GM12865 (cell line): ENCODE measurements at regions not wholly inside any gene's neighbourhood (a gene's known extent, or its start where the extent isn't known, plus 50 kb on each side); places are given as distances from the start of the nearest gene placed in this dataset.

Source experiments
- DNase-seq: peaks from one replicate; pipeline ENCODE4 v3.0.0; 2010; ENCODE audit warnings: low read depth
- H3K4me3 ChIP-seq: 2 replicates; pipeline ENCODE4 v1.5.1; 2011; ENCODE audit warnings: mild to moderate bottlenecking, low read depth, low read length, control low read depth
- TF ChIP-seq, protein P1 (sequence below): IDR thresholded peaks from 2 replicates; pipeline ENCODE4 v1.5.1; 2011; ENCODE audit warnings: low read length, control low read depth, low read depth, inconsistent platforms; ENCODE audit not compliant: insufficient read depth; ENCODE audit errors: missing control alignments

DNA sequence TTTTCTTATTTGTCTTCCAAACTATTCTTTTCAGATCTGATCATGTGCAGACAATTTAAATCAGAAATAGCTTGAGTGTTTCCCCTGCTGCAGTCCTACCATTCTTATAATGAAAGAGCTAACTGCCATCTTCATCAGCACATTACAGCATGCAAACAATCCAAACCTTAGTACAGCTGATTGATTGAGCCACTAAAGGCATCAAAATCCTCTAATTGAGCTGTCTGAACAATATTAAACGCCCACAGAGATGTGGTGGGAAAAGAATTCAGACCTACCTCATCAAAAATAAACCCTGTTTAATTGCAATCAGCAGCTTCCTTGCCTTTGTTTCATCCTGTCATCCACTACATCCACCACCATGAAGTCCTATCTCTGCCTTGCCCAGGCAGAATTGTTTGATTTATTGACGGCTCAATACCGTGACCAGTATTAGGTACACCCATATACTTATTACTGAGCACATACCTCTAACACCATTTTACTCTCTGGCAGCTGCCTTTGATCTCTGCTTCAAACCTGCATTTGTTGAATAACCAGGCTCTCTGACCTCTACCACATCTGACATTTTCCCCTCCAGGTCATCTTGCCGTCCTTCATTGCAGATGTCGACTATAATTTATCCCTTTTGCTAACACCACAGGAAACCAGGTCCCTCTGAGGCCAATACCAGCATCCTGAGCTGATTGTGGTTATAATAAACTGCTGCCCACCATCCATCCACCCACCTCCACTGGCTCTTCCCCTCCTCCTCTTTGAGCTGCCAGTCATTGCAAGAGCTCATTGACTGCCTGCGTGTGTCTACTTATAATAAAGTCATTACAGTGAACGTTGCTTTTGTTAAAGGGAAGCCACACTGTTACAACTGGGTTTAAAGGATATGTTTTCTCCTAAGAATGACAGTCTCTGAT is 78.5 kb downstream of the RBM43 start:
- DNase-seq, result no peak
- TF ChIP-seq, protein P1, sequence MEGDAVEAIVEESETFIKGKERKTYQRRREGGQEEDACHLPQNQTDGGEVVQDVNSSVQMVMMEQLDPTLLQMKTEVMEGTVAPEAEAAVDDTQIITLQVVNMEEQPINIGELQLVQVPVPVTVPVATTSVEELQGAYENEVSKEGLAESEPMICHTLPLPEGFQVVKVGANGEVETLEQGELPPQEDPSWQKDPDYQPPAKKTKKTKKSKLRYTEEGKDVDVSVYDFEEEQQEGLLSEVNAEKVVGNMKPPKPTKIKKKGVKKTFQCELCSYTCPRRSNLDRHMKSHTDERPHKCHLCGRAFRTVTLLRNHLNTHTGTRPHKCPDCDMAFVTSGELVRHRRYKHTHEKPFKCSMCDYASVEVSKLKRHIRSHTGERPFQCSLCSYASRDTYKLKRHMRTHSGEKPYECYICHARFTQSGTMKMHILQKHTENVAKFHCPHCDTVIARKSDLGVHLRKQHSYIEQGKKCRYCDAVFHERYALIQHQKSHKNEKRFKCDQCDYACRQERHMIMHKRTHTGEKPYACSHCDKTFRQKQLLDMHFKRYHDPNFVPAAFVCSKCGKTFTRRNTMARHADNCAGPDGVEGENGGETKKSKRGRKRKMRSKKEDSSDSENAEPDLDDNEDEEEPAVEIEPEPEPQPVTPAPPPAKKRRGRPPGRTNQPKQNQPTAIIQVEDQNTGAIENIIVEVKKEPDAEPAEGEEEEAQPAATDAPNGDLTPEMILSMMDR, result no peak
- no peak overlapping the region for H3K4me3 ChIP-seq

GRCh38 chr2:151182396-151182795 is 79.3 kb downstream of the RBM43 start:
- TF ChIP-seq, protein P1, result no peak
- no peak for DNase-seq
- H3K4me3 ChIP-seq, result no peak overlapping the region

- TF ChIP-seq, protein P1, result no peak
- no peak for DNase-seq
- H3K4me3 ChIP-seq, result no peak overlapping the region
Observed at GRCh38 chr2:151181524-151181923, 80.1 kb downstream of the RBM43 start.

DNA sequence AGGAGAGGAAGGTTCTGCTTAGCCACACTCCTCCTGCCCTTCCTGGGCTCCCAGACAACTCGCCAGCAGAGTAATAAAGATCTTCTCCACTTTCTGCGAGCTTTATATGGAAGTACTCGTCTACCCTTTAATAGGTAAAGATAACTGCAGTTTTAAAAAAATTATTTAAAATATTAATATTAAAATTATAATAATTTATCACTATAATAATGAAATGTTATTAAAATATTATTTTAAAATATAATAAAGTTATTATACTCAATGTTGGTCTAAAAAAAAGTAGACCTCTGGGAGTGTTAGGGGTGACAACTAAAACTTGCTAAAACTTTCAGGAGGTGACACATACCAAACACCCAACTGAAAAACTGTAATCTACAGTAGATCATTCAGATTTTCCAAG is 81.5 kb downstream of the RBM43 start:
- H3K4me3 ChIP-seq, result no peak overlapping the region
- DNase-seq, result no peak
- TF ChIP-seq, protein P1, result no peak

GRCh38 chr2:151178207-151178606 is 83.5 kb downstream of the RBM43 start:
- DNase-seq, result no peak
- TF ChIP-seq, protein P1, result no peak
- H3K4me3 ChIP-seq, result no peak overlapping the region

- TF ChIP-seq, protein P1, result no peak
- no peak overlapping the region for H3K4me3 ChIP-seq
- no peak for DNase-seq
Observed at GRCh38 chr2:151177756-151178155, 83.9 kb downstream of the RBM43 start.
